ENCODE measurements at regions not wholly inside any gene's neighbourhood (a gene's known extent, or its start where the extent isn't known, plus 50 kb on each side); places are given as distances from the start of the nearest gene placed in this dataset.

- TF ChIP-seq MYC (IDR thresholded peaks at IDR 0.05; ENCODE audit: low read depth, low read length) = no peak
- intact Hi-C loops (cut with micrococcal nuclease) = no loop called here
Observed at GRCh38 chr12:67452119-67452805, 183.1 kb downstream of the CAND1 start.

DNA sequence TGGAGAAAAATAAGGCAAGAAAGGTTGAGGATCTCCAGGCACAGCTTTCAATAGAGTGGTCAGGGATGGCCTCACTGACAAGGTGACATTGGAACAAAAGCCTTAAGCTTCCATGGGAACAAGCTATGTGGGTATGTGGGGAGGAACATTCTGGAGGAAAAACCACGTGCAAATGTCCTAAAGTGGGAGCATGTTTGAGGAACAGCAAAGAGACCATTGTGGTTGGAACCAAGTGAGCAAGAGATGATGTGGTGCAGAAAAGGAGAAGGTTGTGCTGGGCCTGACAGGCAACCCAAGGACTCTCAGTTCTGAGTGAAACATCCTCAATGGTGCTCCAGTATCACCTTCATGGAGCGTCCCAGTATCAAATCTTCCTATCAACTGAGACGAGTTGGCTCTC is 184.0 kb downstream of the CAND1 start:
- no peak overlapping the region for H3K4me2 ChIP-seq (ENCODE audit: insufficient read depth, low read length)
- no peaks in the 10 kb centered on the region for H4K20me1 ChIP-seq (replicated peaks; ENCODE audit: control insufficient read depth, extremely low read depth, insufficient read depth, low read length)
- DNase-seq (ENCODE audit: low read depth, low spot score) (no peak), FAIRE-seq (no peak)
- ChIA-PET POLR2A (no interaction called here), CTCF (no interaction called here)
- H3K27ac ChIP-seq (ENCODE audit: insufficient read depth, low read depth, low read length) = no peak overlapping the region
- no peak overlapping the region for H2AFZ ChIP-seq (ENCODE audit: low read depth, low read length)
- no peaks in the 10 kb centered on the region for H3K36me3 ChIP-seq (ENCODE audit: control insufficient read depth in 2 of 2, extremely low read depth in 1 of 2, insufficient read depth in 2 of 2, low read length in 2 of 2)
- H3K9me1 ChIP-seq (replicated peaks; ENCODE audit: control insufficient read depth, extremely low read depth, insufficient read depth, low read length) = no peaks in the 10 kb centered on the region
- no peak for TF ChIP-seq EZH2 (IDR thresholded peaks at IDR 0.05; ENCODE audit: borderline replicate concordance, low read depth, low read length, severe bottlenecking)
- no peak for TF ChIP-seq MAX (IDR thresholded peaks at IDR 0.05; ENCODE audit: insufficient read depth, insufficient read length)
- no peak for TF ChIP-seq JUN (IDR thresholded peaks at IDR 0.05; ENCODE audit: borderline replicate concordance, insufficient read depth, insufficient read length, low read depth)
- TF ChIP-seq POLR2AphosphoS5 (IDR thresholded peaks at IDR 0.05; ENCODE audit: insufficient read depth, low read depth, low read length) = no peak
- no peak for TF ChIP-seq CTCF (IDR thresholded peaks at IDR 0.05; ENCODE audit: extremely low read depth in 1 of 2, insufficient read depth in 1 of 2, low read depth in 1 of 2, low read length in 2 of 2)
- no peak for TF ChIP-seq POLR2A (IDR thresholded peaks at IDR 0.05; ENCODE audit: low read depth, low read length)
- no peak for TF ChIP-seq FOS (IDR thresholded peaks at IDR 0.05; ENCODE audit: borderline replicate concordance, insufficient read depth, low read length)
- no peak for TF ChIP-seq MYC (IDR thresholded peaks at IDR 0.05; ENCODE audit: low read depth, low read length)
- no peak for TF ChIP-seq GATA2 (IDR thresholded peaks at IDR 0.05; ENCODE audit: insufficient read depth, insufficient read length, low read depth, low read length)
- H3K4me1 ChIP-seq (ENCODE audit: control insufficient read depth, extremely low read depth, insufficient read depth, low read length) = no peaks in the 10 kb centered on the region
- no peaks in the 10 kb centered on the region for H3K27me3 ChIP-seq (ENCODE audit: control insufficient read depth in 2 of 2, insufficient read depth in 2 of 2, low read length in 2 of 2)
- BruUV-seq (replicated peaks) = no TSS peak
- dilution Hi-C loops (cut with MboI; ENCODE audit: extremely low pct_ligation_motif_present, low sequenced_read_pairs) = no loop called here
- H3K9me3 ChIP-seq (replicated peaks; ENCODE audit: control insufficient read depth, insufficient read depth, low read length) = no peaks in the 10 kb centered on the region
- H3K4me3 ChIP-seq (replicated peaks in 1 of 3; ENCODE audit: insufficient read depth in 1 of 3, low read depth in 1 of 3, low read length in 3 of 3) = no peak overlapping the region
- H3K79me2 ChIP-seq (ENCODE audit: control insufficient read depth, insufficient read depth, low read length) = no peaks in the 10 kb centered on the region
- intact Hi-C loops (cut with micrococcal nuclease) = no loop called here
- H3K9ac ChIP-seq (replicated peaks; ENCODE audit: extremely low read depth, insufficient read depth, low read length) = no peak overlapping the region

More at GRCh38 chr12:67452119-67452805, 183.1 kb downstream of the CAND1 start:
- Histone ChIP-seq H3K9me1 (replicated peaks; ENCODE audit: control insufficient read depth, extremely low read depth, insufficient read depth, low read length) (no peaks in the 10 kb centered on the region), H3K4me1 (ENCODE audit: control insufficient read depth, extremely low read depth, insufficient read depth, low read length) (no peaks in the 10 kb centered on the region), H3K27ac (ENCODE audit: insufficient read depth, low read depth, low read length) (no peak overlapping the region), H3K36me3 (ENCODE audit: control insufficient read depth in 2 of 2, extremely low read depth in 1 of 2, insufficient read depth in 2 of 2, low read length in 2 of 2) (no peaks in the 10 kb centered on the region), H3K4me3 (replicated peaks in 1 of 3; ENCODE audit: insufficient read depth in 1 of 3, low read depth in 1 of 3, low read length in 3 of 3) (no peak overlapping the region), H3K27me3 (ENCODE audit: control insufficient read depth in 2 of 2, insufficient read depth in 2 of 2, low read length in 2 of 2) (no peaks in the 10 kb centered on the region), H2AFZ (ENCODE audit: low read depth, low read length) (no peak overlapping the region), H3K4me2 (ENCODE audit: insufficient read depth, low read length) (no peak overlapping the region), H4K20me1 (replicated peaks; ENCODE audit: control insufficient read depth, extremely low read depth, insufficient read depth, low read length) (no peaks in the 10 kb centered on the region), H3K79me2 (ENCODE audit: control insufficient read depth, insufficient read depth, low read length) (no peaks in the 10 kb centered on the region), H3K9me3 (replicated peaks; ENCODE audit: control insufficient read depth, insufficient read depth, low read length) (no peaks in the 10 kb centered on the region), H3K9ac (replicated peaks; ENCODE audit: extremely low read depth, insufficient read depth, low read length) (no peak overlapping the region)
- dilution Hi-C loops (cut with MboI; ENCODE audit: extremely low pct_ligation_motif_present, low sequenced_read_pairs) = no loop called here
- no peak for DNase-seq (ENCODE audit: low read depth, low spot score)
- BruUV-seq (replicated peaks) = no TSS peak
- FAIRE-seq = no peak
- POLR2A ChIA-PET = no interaction called here
- CTCF ChIA-PET = interaction anchor here (1.6 kb wide), 1 partner anchor 491 kb away, joined by 4 read pairs; no protein-coding TSS in a partner anchor
